ENCODE measurements at regions not wholly inside any gene's neighbourhood (a gene's known extent, or its start where the extent isn't known, plus 50 kb on each side); places are given as distances from the start of the nearest gene placed in this dataset.

GRCh38 chr15:61307474-61307873 is 78.4 kb upstream of the RORA start:
- H3K9me3 ChIP-seq (ENCODE audit: control insufficient read depth, low read length), result no peaks in the 10 kb centered on the region
- no peaks in the 10 kb centered on the region for H3K4me1 ChIP-seq (ENCODE audit: control insufficient read depth, insufficient read depth, low read length)
- no peak overlapping the region for H3K4me3 ChIP-seq (ENCODE audit: low read length)
- no peak overlapping the region for H3K27ac ChIP-seq (ENCODE audit: low read depth, low read length)
- Mint-ChIP-seq H3K4me3 (no peak overlapping the region), H3K27me3 (ENCODE audit: insufficient read depth) (peaks cover 2% of the 10 kb centered on the region), H3K36me3 (ENCODE audit: low read depth) (no peaks in the 10 kb centered on the region), H3K27ac (no peak overlapping the region), H3K9me3 (no peaks in the 10 kb centered on the region), H3K4me1 (no peaks in the 10 kb centered on the region)
- no peaks in the 10 kb centered on the region for H3K36me3 ChIP-seq (ENCODE audit: control insufficient read depth, insufficient read depth, low read length)
- H3K27me3 ChIP-seq (ENCODE audit: control insufficient read depth, insufficient read depth, low read length, poor library complexity, severe bottlenecking), result no peaks in the 10 kb centered on the region
- DNase-seq, result no peak
- H3K9ac ChIP-seq (ENCODE audit: extremely low read depth, low read length, poor library complexity, severe bottlenecking), result no peak overlapping the region
- 83 to 84% methylated on average over 2 to 5 of the region's 5 CpGs for WGBS, 2 experiments (ENCODE audit: insufficient coverage in 1 of 2, insufficient read length in 1 of 2)
- TF ChIP-seq CTCF (conservative IDR thresholded peaks at IDR 0.05), result no peak

GRCh38 chr15:61301701-61302100 is 72.6 kb upstream of the RORA start:
- Histone ChIP-seq H3K4me1 (ENCODE audit: control insufficient read depth, insufficient read depth, low read length) (no peaks in the 10 kb centered on the region), H3K27me3 (ENCODE audit: control insufficient read depth, insufficient read depth, low read length, poor library complexity, severe bottlenecking) (no peaks in the 10 kb centered on the region), H3K9ac (ENCODE audit: extremely low read depth, low read length, poor library complexity, severe bottlenecking) (no peak overlapping the region), H3K9me3 (ENCODE audit: control insufficient read depth, low read length) (no peaks in the 10 kb centered on the region), H3K4me3 (ENCODE audit: low read length) (no peak overlapping the region), H3K27ac (ENCODE audit: low read depth, low read length) (no peak overlapping the region), H3K36me3 (ENCODE audit: control insufficient read depth, insufficient read depth, low read length) (no peaks in the 10 kb centered on the region)
- TF ChIP-seq CTCF (conservative IDR thresholded peaks at IDR 0.05), result no peak
- Mint-ChIP-seq H3K27ac (no peak overlapping the region), H3K4me3 (no peak overlapping the region), H3K27me3 (ENCODE audit: insufficient read depth) (peaks cover 2% of the 10 kb centered on the region), H3K9me3 (no peaks in the 10 kb centered on the region), H3K36me3 (ENCODE audit: low read depth) (no peaks in the 10 kb centered on the region), H3K4me1 (no peaks in the 10 kb centered on the region)
- 86 to 92% methylated on average over 2 to 3 of the region's 3 CpGs for WGBS, 2 experiments (ENCODE audit: insufficient coverage in 1 of 2, insufficient read length in 1 of 2)
- no peak for DNase-seq

DNA sequence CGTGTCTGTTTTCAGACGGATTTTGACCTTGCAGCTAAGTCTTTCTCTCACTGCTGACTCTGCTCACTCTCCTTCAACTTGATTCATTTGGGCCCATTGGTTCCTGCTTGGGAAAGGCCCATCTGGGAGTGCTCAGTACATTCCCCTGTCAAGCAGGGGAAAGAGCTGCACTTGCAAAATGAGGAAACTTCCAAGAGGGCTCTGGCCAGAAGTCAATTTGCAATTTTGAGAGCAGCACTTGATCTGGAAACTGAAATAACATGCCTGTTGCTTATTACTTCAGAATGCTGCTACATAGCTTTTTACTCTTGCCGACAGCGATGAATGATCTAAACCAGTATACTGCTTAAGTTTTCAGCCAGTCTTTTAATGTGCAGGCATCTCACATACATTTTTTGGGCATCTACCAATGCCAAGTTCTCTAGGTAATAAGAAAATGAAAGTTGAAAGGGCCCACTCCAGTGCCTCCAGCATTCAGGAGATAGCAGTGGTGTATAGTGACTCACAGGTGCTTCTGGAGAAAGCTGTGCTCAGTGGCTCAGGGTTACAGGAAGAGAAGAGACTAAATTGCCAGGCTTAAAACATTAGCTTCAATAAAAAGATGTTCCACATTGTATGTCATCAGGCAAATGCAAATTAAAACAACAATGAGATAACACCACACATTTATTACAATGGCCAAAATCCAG is 70.1 kb upstream of the RORA start:
- Mint-ChIP-seq H3K36me3 (ENCODE audit: low read depth) (no peaks in the 10 kb centered on the region), H3K27me3 (ENCODE audit: insufficient read depth) (no peaks in the 10 kb centered on the region), H3K27ac (no peak overlapping the region), H3K4me1 (no peaks in the 10 kb centered on the region), H3K9me3 (no peaks in the 10 kb centered on the region), H3K4me3 (no peak overlapping the region)
- H3K4me3 ChIP-seq (ENCODE audit: low read length), result no peak overlapping the region
- H3K9ac ChIP-seq (ENCODE audit: extremely low read depth, low read length, poor library complexity, severe bottlenecking), result no peak overlapping the region
- no peaks in the 10 kb centered on the region for H3K4me1 ChIP-seq (ENCODE audit: control insufficient read depth, insufficient read depth, low read length)
- H3K27me3 ChIP-seq (ENCODE audit: control insufficient read depth, insufficient read depth, low read length, poor library complexity, severe bottlenecking), result no peaks in the 10 kb centered on the region
- WGBS, 2 experiments (ENCODE audit: insufficient coverage in 1 of 2, insufficient read length in 1 of 2), result 82 to 94% methylated on average over 4 of the region's 4 CpGs
- TF ChIP-seq CTCF (conservative IDR thresholded peaks at IDR 0.05), result no peak
- DNase-seq, result no peak
- H3K27ac ChIP-seq (ENCODE audit: low read depth, low read length), result no peak overlapping the region
- H3K36me3 ChIP-seq (ENCODE audit: control insufficient read depth, insufficient read depth, low read length), result no peaks in the 10 kb centered on the region
- H3K9me3 ChIP-seq (ENCODE audit: control insufficient read depth, low read length), result no peaks in the 10 kb centered on the region

All from endodermal cell (in vitro differentiated cells).